Mesenchymal stem cell (in vitro differentiated cells and primary cell): ENCODE measurements at regions not wholly inside any gene's neighbourhood (a gene's known extent, or its start where the extent isn't known, plus 50 kb on each side); places are given as distances from the start of the nearest gene placed in this dataset.

Experiments used
- DNase-seq: peaks from one replicate; pipeline ENCODE4 v3.0.0-alpha.2; 2013
- H2AFZ ChIP-seq: one replicate; pipeline ENCODE4 v1.6.1; 2013; ENCODE audit warnings: low read depth, mild to moderate bottlenecking, control low read depth, inconsistent platforms, low read length, moderate library complexity
- H2AK5ac ChIP-seq: 2 replicates; pipeline ENCODE4 v1.6.1; 2013; ENCODE audit warnings: low read length, moderate library complexity, mild to moderate bottlenecking, inconsistent platforms; ENCODE audit not compliant: severe bottlenecking
- H2BK120ac ChIP-seq: one replicate; pipeline ENCODE4 v1.6.1; 2013; ENCODE audit warnings: low read depth, mild to moderate bottlenecking, inconsistent platforms, low read length, moderate library complexity
- H2BK12ac ChIP-seq, 2 experiments: one replicate each; pipeline ENCODE4 v1.6.1; 2013; ENCODE audit warnings: inconsistent platforms in 2 of 2, low read length in 2 of 2, mild to moderate bottlenecking in 2 of 2, moderate library complexity in 2 of 2, control low read depth in 1 of 2
- H2BK15ac ChIP-seq: one replicate; pipeline ENCODE4 v1.6.1; 2013; ENCODE audit warnings: mild to moderate bottlenecking, low read depth, inconsistent platforms; ENCODE audit not compliant: poor library complexity, severe bottlenecking
- H2BK5ac ChIP-seq: 2 replicates; pipeline ENCODE4 v1.6.1; 2013; ENCODE audit warnings: low read depth, mild to moderate bottlenecking, low read length, control low read depth, inconsistent platforms; ENCODE audit not compliant: poor library complexity, severe bottlenecking
- H3K14ac ChIP-seq, 2 experiments: one replicate each; pipeline ENCODE4 v1.6.1; 2013; ENCODE audit warnings: inconsistent platforms in 2 of 2, low read length in 2 of 2, control low read depth in 1 of 2, mild to moderate bottlenecking in 1 of 2, moderate library complexity in 1 of 2
- H3K18ac ChIP-seq, 2 experiments: one replicate each; pipeline ENCODE4 v1.6.1; 2013; ENCODE audit warnings: inconsistent platforms in 2 of 2, low read length in 2 of 2, control low read depth in 1 of 2, low read depth in 1 of 2, mild to moderate bottlenecking in 1 of 2
- H3K23ac ChIP-seq, 2 experiments: one replicate each; pipeline ENCODE4 v1.6.1; 2013; ENCODE audit warnings: inconsistent platforms in 2 of 2, low read length in 2 of 2, mild to moderate bottlenecking in 2 of 2, moderate library complexity in 2 of 2, control low read depth in 1 of 2
- H3K27ac ChIP-seq: 2 replicates; pipeline ENCODE4 v1.5.1; 2013; ENCODE audit warnings: mild to moderate bottlenecking, moderate library complexity, low read length, control low read depth, inconsistent platforms; ENCODE audit not compliant: poor library complexity, severe bottlenecking
- H3K27me3 ChIP-seq, 2 experiments: 2 replicates each; pipeline versions ENCODE4 v1.6.1 to v1.7.0; 2013; ENCODE audit warnings: low read length in 2 of 2, mild to moderate bottlenecking in 2 of 2, moderate library complexity in 2 of 2, control low read depth in 1 of 2, inconsistent platforms in 1 of 2; ENCODE audit not compliant: control insufficient read depth in 1 of 2, insufficient read depth in 1 of 2
- H3K36me3 ChIP-seq, 2 experiments: 2 replicates each; pipeline versions ENCODE4 v1.6.1 to v1.7.0; 2013; ENCODE audit warnings: low read length in 2 of 2, control low read depth in 1 of 2, inconsistent platforms in 1 of 2, low read depth in 1 of 2, mild to moderate bottlenecking in 1 of 2; ENCODE audit not compliant: insufficient read depth in 2 of 2, control insufficient read depth in 1 of 2
- H3K4ac ChIP-seq, 2 experiments: one replicate each; pipeline ENCODE4 v1.6.1; 2013; ENCODE audit warnings: inconsistent platforms in 2 of 2, low read length in 2 of 2, mild to moderate bottlenecking in 2 of 2, moderate library complexity in 2 of 2, control low read depth in 1 of 2, low read depth in 1 of 2
- H3K4me1 ChIP-seq: 2 replicates; pipeline ENCODE4 v1.6.1; 2013; ENCODE audit warnings: low read depth, low read length, control low read depth; ENCODE audit not compliant: control insufficient read depth, insufficient read depth
- H3K4me2 ChIP-seq: 2 replicates; pipeline ENCODE4 v1.6.1; 2013; ENCODE audit warnings: low read length, mild to moderate bottlenecking, inconsistent platforms; ENCODE audit not compliant: poor library complexity, severe bottlenecking
- H3K4me3 ChIP-seq, 2 experiments: 2 replicates each; pipeline versions ENCODE4 v1.5.1 to v1.7.0; 2013; ENCODE audit warnings: low read length in 2 of 2, mild to moderate bottlenecking in 2 of 2, control low read depth in 1 of 2, low read depth in 1 of 2; ENCODE audit not compliant: insufficient read depth in 1 of 2
- H3K79me1 ChIP-seq: replicated peaks from 2 replicates; pipeline ENCODE4 v1.6.1; 2013; ENCODE audit warnings: mild to moderate bottlenecking, control low read depth, low read length, inconsistent platforms; ENCODE audit not compliant: poor library complexity, severe bottlenecking
- H3K9ac ChIP-seq: 2 replicates; pipeline ENCODE4 v1.7.0; 2013; ENCODE audit warnings: mild to moderate bottlenecking, low read length, moderate library complexity
- H3K9me3 ChIP-seq: 2 replicates; pipeline ENCODE4 v1.7.0; 2013; ENCODE audit warnings: mild to moderate bottlenecking, low read length; ENCODE audit not compliant: control insufficient read depth
- H4K8ac ChIP-seq: one replicate; pipeline ENCODE4 v1.6.1; 2013; ENCODE audit warnings: inconsistent platforms, mild to moderate bottlenecking, low read length, moderate library complexity
- H4K91ac ChIP-seq: one replicate; pipeline ENCODE4 v1.6.1; 2013; ENCODE audit warnings: mild to moderate bottlenecking, low read length, inconsistent platforms
- WGBS: methylation state at CpG from one replicate; pipeline ENCODE4 v1.1.7; 2013; ENCODE audit warnings: mixed read lengths; 5-methylcytosine and 5-hydroxymethylcytosine counted together

- Histone ChIP-seq H2AK5ac (no peak overlapping the region), H4K91ac (no peak overlapping the region), H3K36me3 (no peaks in the 10 kb centered on the region), H3K9ac (no peak overlapping the region), H3K4me1 (peaks cover 1% of the 10 kb centered on the region), H4K8ac (no peak overlapping the region), H2BK5ac (no peak overlapping the region), H3K14ac (no peak overlapping the region), H3K79me1 (no peaks in the 10 kb centered on the region), H3K9me3 (no peaks in the 10 kb centered on the region), H3K27me3 (peaks cover 0 to 8% of the 10 kb centered on the region in 2 experiments), H2AFZ (no peak overlapping the region), H3K4me2 (no peak overlapping the region), H2BK120ac (no peak overlapping the region), H3K18ac (no peak overlapping the region), H3K4me3 (no peak overlapping the region), H2BK15ac (no peak overlapping the region), H2BK12ac (no peak overlapping the region), H3K4ac (no peak overlapping the region), H3K23ac (no peak overlapping the region), H3K27ac (no peak overlapping the region)
- DNase-seq, result no peak
- WGBS, result 87% methylated on average over 3 of the region's 3 CpGs
Observed at GRCh38 chr12:63070709-63071108, 80.3 kb downstream of the AVPR1A start.

GRCh38 chr12:63069860-63070617 is 81.0 kb downstream of the AVPR1A start:
- H2BK5ac ChIP-seq, result no peak overlapping the region
- H3K9ac ChIP-seq, result no peak overlapping the region
- H3K27ac ChIP-seq, result no peak overlapping the region
- H2BK120ac ChIP-seq, result no peak overlapping the region
- DNase-seq, result no peak
- no peak overlapping the region for H3K14ac ChIP-seq
- no peak overlapping the region for H3K18ac ChIP-seq
- no peaks in the 10 kb centered on the region for H3K36me3 ChIP-seq
- no peak overlapping the region for H4K8ac ChIP-seq
- no peaks in the 10 kb centered on the region for H3K79me1 ChIP-seq
- no peaks in the 10 kb centered on the region for H3K9me3 ChIP-seq
- no peak overlapping the region for H4K91ac ChIP-seq
- H2BK12ac ChIP-seq, result no peak overlapping the region
- H3K4me2 ChIP-seq, result no peak overlapping the region
- no peak overlapping the region for H3K4ac ChIP-seq
- H2AFZ ChIP-seq, result no peak overlapping the region
- peaks cover 0 to 8% of the 10 kb centered on the region in 2 experiments for H3K27me3 ChIP-seq
- 85% methylated on average over 3 of the region's 3 CpGs for WGBS
- H3K23ac ChIP-seq, result no peak overlapping the region
- no peak overlapping the region for H3K4me3 ChIP-seq
- H3K4me1 ChIP-seq, result peaks cover 1% of the 10 kb centered on the region
- H2BK15ac ChIP-seq, result no peak overlapping the region
- no peak overlapping the region for H2AK5ac ChIP-seq

GRCh38 chr12:63068857-63069442 is 82.1 kb downstream of the AVPR1A start:
- H3K9ac ChIP-seq, result no peak overlapping the region
- 0% methylated on average over 1 of the region's 2 CpGs for WGBS

GRCh38 chr12:63066782-63067181 is 84.2 kb downstream of the AVPR1A start:
- H2AFZ ChIP-seq, result no peak overlapping the region
- H3K14ac ChIP-seq, result no peak overlapping the region
- no peak overlapping the region for H2BK120ac ChIP-seq
- no peaks in the 10 kb centered on the region for H3K79me1 ChIP-seq
- no peak overlapping the region for H3K4ac ChIP-seq
- H3K27ac ChIP-seq, result no peak overlapping the region
- no peak overlapping the region for H4K91ac ChIP-seq
- peaks cover 1% of the 10 kb centered on the region for H3K4me1 ChIP-seq
- no peak overlapping the region for H3K4me2 ChIP-seq
- DNase-seq, result no peak
- WGBS, result 61% methylated on average over 4 of the region's 4 CpGs
- H2AK5ac ChIP-seq, result no peak overlapping the region
- no peak overlapping the region for H3K9ac ChIP-seq
- no peak overlapping the region for H3K18ac ChIP-seq
- no peak overlapping the region for H3K4me3 ChIP-seq
- H3K9me3 ChIP-seq, result no peaks in the 10 kb centered on the region
- H3K36me3 ChIP-seq, result no peaks in the 10 kb centered on the region
- H3K27me3 ChIP-seq, result peaks cover 0 to 11% of the 10 kb centered on the region in 2 experiments
- H2BK5ac ChIP-seq, result no peak overlapping the region
- H2BK12ac ChIP-seq, result no peak overlapping the region
- H2BK15ac ChIP-seq, result no peak overlapping the region
- H4K8ac ChIP-seq, result no peak overlapping the region
- H3K23ac ChIP-seq, result no peak overlapping the region

More at GRCh38 chr12:63068857-63069442, 82.1 kb downstream of the AVPR1A start:
- Histone ChIP-seq H2BK5ac (no peak overlapping the region), H3K23ac (no peak overlapping the region), H2AK5ac (no peak overlapping the region), H3K36me3 (no peaks in the 10 kb centered on the region), H3K79me1 (no peaks in the 10 kb centered on the region), H3K4me2 (no peak overlapping the region), H2BK15ac (no peak overlapping the region), H2AFZ (no peak overlapping the region), H4K91ac (no peak overlapping the region), H2BK120ac (no peak overlapping the region), H3K4me3 (no peak overlapping the region), H3K4me1 (peaks cover 1% of the 10 kb centered on the region), H4K8ac (no peak overlapping the region), H3K18ac (no peak overlapping the region), H3K14ac (no peak overlapping the region), H3K9me3 (no peaks in the 10 kb centered on the region), H3K27ac (no peak overlapping the region), H3K27me3 (peaks cover 0 to 8% of the 10 kb centered on the region in 2 experiments), H3K4ac (no peak overlapping the region), H2BK12ac (no peak overlapping the region)
- DNase-seq, result peak; percentile 49
